ENCODE measurements at regions not wholly inside any gene's neighbourhood (a gene's known extent, or its start where the extent isn't known, plus 50 kb on each side); places are given as distances from the start of the nearest gene placed in this dataset.
"Not testable (repeated sequence)": the region's sequence is repeated elsewhere in the genome, so short reads cannot be mapped to it uniquely, and the experiment has no call there.

GRCh38 chr6:121688974-121689373 lies 253.5 kb downstream of the GJA1 start:
- no peak overlapping the region for H3K4me3 ChIP-seq (ENCODE audit: low read depth, low read length)
- no peak for DNase-seq (ENCODE audit: low read depth)
- no peak for TF ChIP-seq CTCF (IDR thresholded peaks at IDR 0.05; ENCODE audit: insufficient read depth, low read depth, low read length)

GRCh38 chr6:121691126-121691551 lies 255.7 kb downstream of the GJA1 start:
- H3K4me3 ChIP-seq (ENCODE audit: low read depth, low read length): no peak overlapping the region
- DNase-seq (ENCODE audit: low read depth): peak; percentile 41
- TF ChIP-seq CTCF (IDR thresholded peaks at IDR 0.05; ENCODE audit: insufficient read depth, low read depth, low read length): no peak

GRCh38 chr6:121694389-121694788 lies 258.9 kb downstream of the GJA1 start:
- no peak for DNase-seq (ENCODE audit: low read depth)
- TF ChIP-seq CTCF (IDR thresholded peaks at IDR 0.05; ENCODE audit: insufficient read depth, low read depth, low read length): no peak
- H3K4me3 ChIP-seq (ENCODE audit: low read depth, low read length): no peak overlapping the region

GRCh38 chr6:121694801-121695251 lies 259.4 kb downstream of the GJA1 start:
- no peak for TF ChIP-seq CTCF (IDR thresholded peaks at IDR 0.05; ENCODE audit: insufficient read depth, low read depth, low read length)
- no peak overlapping the region for H3K4me3 ChIP-seq (ENCODE audit: low read depth, low read length)
- no peak for DNase-seq (ENCODE audit: low read depth)

- TF ChIP-seq CTCF (IDR thresholded peaks at IDR 0.05; ENCODE audit: insufficient read depth, low read depth, low read length): no peak
- DNase-seq (ENCODE audit: low read depth): no peak
- H3K4me3 ChIP-seq (ENCODE audit: low read depth, low read length): no peak overlapping the region
Observed at GRCh38 chr6:121695329-121695728, 259.9 kb downstream of the GJA1 start.

- TF ChIP-seq CTCF (IDR thresholded peaks at IDR 0.05; ENCODE audit: insufficient read depth, low read depth, low read length): no peak
- H3K4me3 ChIP-seq (ENCODE audit: low read depth, low read length): no peak overlapping the region
- no peak for DNase-seq (ENCODE audit: low read depth)
Observed at GRCh38 chr6:121697921-121698320, 262.5 kb downstream of the GJA1 start.

GRCh38 chr6:121698617-121699016 lies 263.2 kb downstream of the GJA1 start:
- H3K4me3 ChIP-seq (ENCODE audit: low read depth, low read length): no peak overlapping the region
- no peak for DNase-seq (ENCODE audit: low read depth)
- no peak for TF ChIP-seq CTCF (IDR thresholded peaks at IDR 0.05; ENCODE audit: insufficient read depth, low read depth, low read length)

GRCh38 chr6:121703129-121703528 lies 267.7 kb downstream of the GJA1 start:
- not testable (repeated sequence) for H3K4me3 ChIP-seq (ENCODE audit: low read depth, low read length); DNase-seq (ENCODE audit: low read depth)
